IMR-90 (cell line): ENCODE measurements at regions not wholly inside any gene's neighbourhood (a gene's known extent, or its start where the extent isn't known, plus 50 kb on each side); places are given as distances from the start of the nearest gene placed in this dataset.

Experiments used
- ATAC-seq: fragments of 200-7000 bp; cut with Tn5 transposase; 2 replicates; pipeline ENCODE4 v1.9.1; 2020; ENCODE audit warnings: low read depth, mild to moderate bottlenecking, moderate library complexity
- BruUV-seq: library from RNA; stranded (reverse); fragments of 400-500 nt; replicated peaks from 2 replicates; lab custom pipeline; 2021; lab: Mats Ljungman, UMichigan
- CTCF ChIA-PET: fragments of 300-600 bp; formaldehyde crosslinking; extraction: SDS; loops from one replicate; lab custom pipeline; 2021; ENCODE audit warnings: antibody characterized with exemption; lab: Yijun Ruan, JAX
- POLR2A ChIA-PET: fragments of 300-600 bp; sonication (Branson Sonifier 250); formaldehyde crosslinking; loops from one replicate; lab custom pipeline; 2022; ENCODE audit warnings: antibody characterized with exemption; ENCODE audit not compliant: unreplicated experiment; lab: Charles Lee
- DNase-seq: peaks from one replicate; pipeline ENCODE4 v3.0.0; 2013
- H2AFZ ChIP-seq: replicated peaks from 2 replicates; pipeline ENCODE3; 2013; ENCODE audit warnings: low read length, mild to moderate bottlenecking; ENCODE audit not compliant: poor library complexity
- H2AK5ac ChIP-seq: 2 replicates; pipeline ENCODE4 v1.6.1; 2013; ENCODE audit warnings: low read depth, low read length, inconsistent platforms
- H2AK9ac ChIP-seq: replicated peaks from 2 replicates; pipeline ENCODE3; 2013; ENCODE audit warnings: mild to moderate bottlenecking, low read depth, low read length, moderate library complexity; ENCODE audit not compliant: poor library complexity
- H2BK120ac ChIP-seq: 2 replicates; pipeline ENCODE4 v1.6.1; 2013; ENCODE audit warnings: low read depth, low read length, inconsistent platforms
- H2BK15ac ChIP-seq: 3 replicates; pipeline ENCODE4 v1.6.1; 2013; ENCODE audit warnings: low read depth, low read length, inconsistent platforms
- H2BK20ac ChIP-seq: 2 replicates; pipeline ENCODE4 v1.6.1; 2013; ENCODE audit warnings: low read depth, mild to moderate bottlenecking, inconsistent platforms, low read length, moderate library complexity
- H2BK5ac ChIP-seq: 2 replicates; pipeline ENCODE4 v1.6.1; 2013; ENCODE audit warnings: mild to moderate bottlenecking, low read depth, low read length, inconsistent platforms; ENCODE audit not compliant: poor library complexity, severe bottlenecking
- H3K14ac ChIP-seq: replicated peaks from 2 replicates; pipeline ENCODE4 v1.6.1; 2013; ENCODE audit warnings: low read depth, low read length, inconsistent platforms
- H3K18ac ChIP-seq: 2 replicates; pipeline ENCODE4 v1.6.1; 2013; ENCODE audit warnings: low read depth, low read length, control low read depth
- H3K23ac ChIP-seq: 2 replicates; pipeline ENCODE4 v1.6.1; 2013; ENCODE audit warnings: low read depth, low read length, inconsistent platforms
- H3K27ac ChIP-seq: 2 replicates; pipeline ENCODE4 v1.5.1; 2013; ENCODE audit warnings: mild to moderate bottlenecking, control low read depth, low read length; ENCODE audit not compliant: insufficient read depth
- H3K27me3 ChIP-seq: 2 replicates; pipeline ENCODE4 v1.6.1; 2013; ENCODE audit warnings: low read length; ENCODE audit not compliant: control insufficient read depth, insufficient read depth
- H3K36me3 ChIP-seq: 2 replicates; pipeline ENCODE4 v1.6.1; 2013; ENCODE audit warnings: low read length, mixed read lengths; ENCODE audit not compliant: control insufficient read depth, insufficient read depth
- H3K4ac ChIP-seq: 2 replicates; pipeline ENCODE4 v1.6.1; 2013; ENCODE audit warnings: low read depth, low read length, inconsistent platforms
- H3K4me1 ChIP-seq: 2 replicates; pipeline ENCODE4 v1.6.1; 2013; ENCODE audit warnings: low read length, mixed read lengths; ENCODE audit not compliant: control insufficient read depth, insufficient read depth
- H3K4me2 ChIP-seq: 2 replicates; pipeline ENCODE4 v1.6.1; 2013; ENCODE audit warnings: low read depth, mild to moderate bottlenecking, control low read depth, low read length, moderate library complexity
- H3K4me3 ChIP-seq: 2 replicates; pipeline ENCODE4 v1.5.1; 2013; ENCODE audit warnings: low read depth, mild to moderate bottlenecking, control low read depth, low read length, moderate library complexity; ENCODE audit not compliant: insufficient read depth
- H3K56ac ChIP-seq: 2 replicates; pipeline ENCODE4 v1.6.1; 2013; ENCODE audit warnings: low read length, inconsistent platforms; ENCODE audit not compliant: insufficient read depth; ENCODE audit errors: extremely low read depth
- H3K79me1 ChIP-seq, 2 experiments: 2 replicates each; pipeline ENCODE4 v1.6.1; 2013; ENCODE audit warnings: low read length in 2 of 2, inconsistent platforms in 1 of 2, low read depth in 1 of 2
- H3K9ac ChIP-seq: 2 replicates; pipeline ENCODE4 v1.6.1; 2013; ENCODE audit warnings: low read depth, low read length, control low read depth
- H3K9me1 ChIP-seq: 2 replicates; pipeline ENCODE4 v1.6.1; 2013; ENCODE audit warnings: low read length, inconsistent platforms; ENCODE audit not compliant: insufficient read depth
- H3K9me3 ChIP-seq: 2 replicates; pipeline ENCODE4 v1.6.1; 2013; ENCODE audit warnings: low read length; ENCODE audit not compliant: control insufficient read depth, insufficient read depth
- H4K20me1 ChIP-seq: 2 replicates; pipeline ENCODE4 v1.6.1; 2013; ENCODE audit warnings: low read length, inconsistent platforms; ENCODE audit not compliant: insufficient read depth
- H4K5ac ChIP-seq: 2 replicates; pipeline ENCODE4 v1.6.1; 2013; ENCODE audit warnings: mild to moderate bottlenecking, low read depth, low read length, control low read depth
- H4K8ac ChIP-seq, 2 experiments: 2 replicates each; pipeline ENCODE4 v1.6.1; 2013; ENCODE audit warnings: low read depth in 2 of 2, low read length in 2 of 2, control low read depth in 1 of 2, inconsistent platforms in 1 of 2
- H4K91ac ChIP-seq: 2 replicates; pipeline ENCODE4 v1.6.1; 2013; ENCODE audit warnings: low read depth, low read length, inconsistent platforms; ENCODE audit not compliant: insufficient read depth
- CHD1 ChIP-seq: IDR thresholded peaks from 2 replicates; pipeline ENCODE4 v1.6.1; 2012; ENCODE audit warnings: low read depth, low read length, improper control_type of control experiment
- MAFK ChIP-seq: IDR thresholded peaks from 2 replicates; pipeline ENCODE4 v1.6.1; 2012; ENCODE audit warnings: low read depth, low read length, improper control_type of control experiment
- MAZ ChIP-seq: IDR thresholded peaks from 2 replicates; pipeline ENCODE4 v1.6.1; 2012; ENCODE audit warnings: low read depth, mild to moderate bottlenecking, low read length, improper control_type of control experiment, moderate library complexity, borderline replicate concordance
- NFE2L2 ChIP-seq: fragments of 150-350 bp; IDR thresholded peaks from 2 replicates; pipeline ENCODE4 v1.6.1; 2016; ENCODE audit warnings: low read depth, mild to moderate bottlenecking, low read length
- RAD21 ChIP-seq: IDR thresholded peaks from 2 replicates; pipeline ENCODE4 v1.6.1; 2012; ENCODE audit warnings: low read length, improper control_type of control experiment
- USF2 ChIP-seq: fragments of 150-350 bp; IDR thresholded peaks from 2 replicates; pipeline ENCODE4 v1.6.1; 2017; ENCODE audit warnings: mild to moderate bottlenecking, antibody characterized with exemption, low read length, low read depth
- WGBS, 2 experiments: methylation state at CpG; one replicate each; pipeline versions ENCODE4 v1.1.5 to v1.1.7; 2013; ENCODE audit warnings: missing lambda C conversion rate in 2 of 2; ENCODE audit not compliant: insufficient read length in 1 of 2; ENCODE audit errors: extremely low coverage in 2 of 2; 5-methylcytosine and 5-hydroxymethylcytosine counted together
- dilution Hi-C: fragments of 300-500 bp; cut with HindIII; formaldehyde crosslinking; loops from one replicate; pipeline ENCODE4 v1.14.3; 2018; ENCODE audit warnings: low sequenced_read_pairs; ENCODE audit not compliant: unreplicated experiment
- in situ Hi-C: fragments of 300-500 bp; cut with MboI; formaldehyde crosslinking; loops from 3 replicates; pipeline ENCODE4 v1.14.3; 2019; ENCODE audit warnings: low sequenced_read_pairs, inconsistent platforms, mixed read lengths
- intact Hi-C: fragments of 100-400 bp; cut with micrococcal nuclease; formaldehyde crosslinking; loops from 2 replicates; pipeline ENCODE4 v1.10.0; 2022

GRCh38 chr17:64787921-64788271 is 125.8 kb upstream of the SMURF2 start:
- WGBS, 2 experiments = 79% methylated on average over 4 of the region's 8 CpGs; no CpG with 5 or more reads in 1 of the 2 experiments
- Histone ChIP-seq H3K9ac (no peak overlapping the region), H2AFZ (no peak overlapping the region), H3K4ac (no peak overlapping the region), H3K9me3 (no peaks in the 10 kb centered on the region), H3K9me1 (no peaks in the 10 kb centered on the region), H2BK120ac (no peak overlapping the region), H3K27me3 (no peaks in the 10 kb centered on the region), H4K91ac (no peak overlapping the region), H2BK20ac (no peak overlapping the region), H3K4me2 (no peak overlapping the region), H4K5ac (no peak overlapping the region), H3K14ac (no peak overlapping the region), H3K4me3 (no peak overlapping the region), H4K20me1 (no peaks in the 10 kb centered on the region), H2AK9ac (no peak overlapping the region), H4K8ac (no peak overlapping the region), H3K56ac (no peak overlapping the region), H3K79me1 (no peaks in the 10 kb centered on the region; a peak in 1 of 4 replicates), H3K27ac (no peak overlapping the region), H3K4me1 (0 out of 2 replicates have a peak, but pooled peaks cover 1% of the 10 kb centered on the region), H2AK5ac (no peak overlapping the region), H3K36me3 (peaks cover 29% of the 10 kb centered on the region), H2BK15ac (no peak overlapping the region), H3K23ac (no peak overlapping the region), H2BK5ac (no peak overlapping the region), H3K18ac (no peak overlapping the region)
- DNase-seq (no peak), ATAC-seq (no peak)
- TF ChIP-seq MAFK (no peak), USF2 (no peak), RAD21 (no peak), CHD1 (no peak), NFE2L2 (no peak), MAZ (no peak)
- dilution Hi-C loops = no loop called here
- ChIA-PET CTCF (no interaction called here), POLR2A (no interaction called here)
- in situ Hi-C loops = no loop called here
- intact Hi-C loops = no loop called here
- BruUV-seq = no TSS peak
